Type B pancreatic cell (in vitro differentiated cells): ENCODE measurements at regions not wholly inside any gene's neighbourhood (a gene's known extent, or its start where the extent isn't known, plus 50 kb on each side); places are given as distances from the start of the nearest gene placed in this dataset.

Source experiments
- DNase-seq: peaks from one replicate; pipeline ENCODE4 v3.0.0; 2021; ENCODE audit warnings: mixed read lengths; ENCODE audit not compliant: unreplicated experiment; ENCODE audit errors: extremely low spot score
- H3K27ac Mint-ChIP-seq: 2 replicates; pipeline ENCODE4 v1.8.0; 2021; ENCODE audit warnings: mild to moderate bottlenecking, mixed read lengths
- H3K27me3 Mint-ChIP-seq: 2 replicates; pipeline ENCODE4 v1.8.0; 2021; ENCODE audit warnings: mixed read lengths
- H3K36me3 Mint-ChIP-seq: 2 replicates; pipeline ENCODE4 v1.8.0; 2021; ENCODE audit warnings: mixed read lengths
- H3K4me1 Mint-ChIP-seq: one replicate; pipeline ENCODE4 v1.8.0; 2021; ENCODE audit warnings: mixed read lengths; ENCODE audit not compliant: unreplicated experiment
- H3K4me3 Mint-ChIP-seq: 2 replicates; pipeline ENCODE4 v1.8.0; 2021; ENCODE audit warnings: mild to moderate bottlenecking, mixed read lengths
- H3K9me3 Mint-ChIP-seq: 2 replicates; pipeline ENCODE4 v1.8.0; 2021; ENCODE audit warnings: mixed read lengths
- TF ChIP-seq, protein P1 (sequence below): fragments of 200-600 bp; sonication (generic); conservative IDR thresholded peaks from 2 replicates; pipeline ENCODE4 v1.5.0; 2021; ENCODE audit warnings: antibody characterized with exemption, mild to moderate bottlenecking

DNA sequence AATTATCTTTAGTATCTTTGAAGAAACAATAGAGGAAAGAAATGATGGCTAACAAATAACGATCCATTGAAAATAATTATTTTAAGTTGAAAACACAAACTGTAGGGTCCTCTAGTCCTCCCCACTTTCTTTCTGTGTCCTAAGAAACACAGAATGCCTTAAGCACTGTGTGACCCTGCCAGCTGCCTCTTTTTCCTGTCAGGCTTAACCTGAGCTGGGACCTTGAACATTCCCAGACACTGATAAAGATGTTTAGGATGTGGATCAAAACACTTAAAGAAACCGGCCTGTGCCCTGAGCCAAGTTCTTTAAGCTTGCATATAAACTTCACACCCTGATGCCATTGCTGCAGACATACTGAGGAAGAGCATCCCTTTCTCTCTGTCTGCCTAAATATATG is 755.4 kb upstream of the VRK2 start:
- H3K4me1 Mint-ChIP-seq, result no peaks in the 10 kb centered on the region
- TF ChIP-seq, protein P1, sequence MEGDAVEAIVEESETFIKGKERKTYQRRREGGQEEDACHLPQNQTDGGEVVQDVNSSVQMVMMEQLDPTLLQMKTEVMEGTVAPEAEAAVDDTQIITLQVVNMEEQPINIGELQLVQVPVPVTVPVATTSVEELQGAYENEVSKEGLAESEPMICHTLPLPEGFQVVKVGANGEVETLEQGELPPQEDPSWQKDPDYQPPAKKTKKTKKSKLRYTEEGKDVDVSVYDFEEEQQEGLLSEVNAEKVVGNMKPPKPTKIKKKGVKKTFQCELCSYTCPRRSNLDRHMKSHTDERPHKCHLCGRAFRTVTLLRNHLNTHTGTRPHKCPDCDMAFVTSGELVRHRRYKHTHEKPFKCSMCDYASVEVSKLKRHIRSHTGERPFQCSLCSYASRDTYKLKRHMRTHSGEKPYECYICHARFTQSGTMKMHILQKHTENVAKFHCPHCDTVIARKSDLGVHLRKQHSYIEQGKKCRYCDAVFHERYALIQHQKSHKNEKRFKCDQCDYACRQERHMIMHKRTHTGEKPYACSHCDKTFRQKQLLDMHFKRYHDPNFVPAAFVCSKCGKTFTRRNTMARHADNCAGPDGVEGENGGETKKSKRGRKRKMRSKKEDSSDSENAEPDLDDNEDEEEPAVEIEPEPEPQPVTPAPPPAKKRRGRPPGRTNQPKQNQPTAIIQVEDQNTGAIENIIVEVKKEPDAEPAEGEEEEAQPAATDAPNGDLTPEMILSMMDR, result no peak
- DNase-seq, result no peak
- H3K36me3 Mint-ChIP-seq, result no peaks in the 10 kb centered on the region
- no peaks in the 10 kb centered on the region for H3K27me3 Mint-ChIP-seq
- H3K27ac Mint-ChIP-seq, result no peak overlapping the region
- H3K9me3 Mint-ChIP-seq, result no peaks in the 10 kb centered on the region
- no peak overlapping the region for H3K4me3 Mint-ChIP-seq

DNA sequence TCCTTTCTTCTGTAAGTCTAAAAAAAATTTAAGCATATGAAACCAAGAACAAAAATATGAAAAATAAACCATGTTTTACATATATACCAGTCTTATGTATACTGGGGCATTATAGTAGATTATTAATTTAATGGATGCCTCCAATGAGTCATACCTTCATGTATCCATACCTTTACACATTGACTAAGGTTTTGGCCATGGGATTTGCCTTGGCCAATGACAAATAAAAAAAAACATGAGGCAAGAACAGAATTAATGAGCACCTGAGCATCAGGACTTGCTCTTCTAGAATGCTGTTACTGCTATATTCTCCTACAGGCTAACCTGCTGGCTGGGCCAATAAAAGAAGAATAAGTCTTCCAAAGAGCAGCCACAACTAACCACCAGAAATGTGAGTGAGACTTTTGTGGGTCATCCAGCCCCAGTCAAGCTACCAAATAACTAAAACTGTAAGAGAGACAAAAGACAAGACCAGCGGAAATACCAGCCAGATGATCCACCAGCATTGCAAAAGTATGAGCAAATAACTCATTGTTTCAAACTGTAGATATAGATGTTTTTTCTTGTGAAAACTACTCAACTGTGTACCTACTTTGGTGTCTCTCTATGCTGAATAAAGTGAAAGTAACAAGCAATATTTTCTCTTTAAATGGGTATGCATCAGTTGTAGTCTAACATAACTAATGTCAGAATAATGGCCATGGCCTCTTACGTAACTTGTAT is 749.6 kb upstream of the VRK2 start:
- Mint-ChIP-seq H3K27ac (no peak overlapping the region), H3K27me3 (no peaks in the 10 kb centered on the region), H3K4me3 (no peak overlapping the region), H3K4me1 (no peaks in the 10 kb centered on the region), H3K9me3 (no peaks in the 10 kb centered on the region), H3K36me3 (no peaks in the 10 kb centered on the region)
- no peak for DNase-seq
- TF ChIP-seq, protein P1, result no peak

DNA sequence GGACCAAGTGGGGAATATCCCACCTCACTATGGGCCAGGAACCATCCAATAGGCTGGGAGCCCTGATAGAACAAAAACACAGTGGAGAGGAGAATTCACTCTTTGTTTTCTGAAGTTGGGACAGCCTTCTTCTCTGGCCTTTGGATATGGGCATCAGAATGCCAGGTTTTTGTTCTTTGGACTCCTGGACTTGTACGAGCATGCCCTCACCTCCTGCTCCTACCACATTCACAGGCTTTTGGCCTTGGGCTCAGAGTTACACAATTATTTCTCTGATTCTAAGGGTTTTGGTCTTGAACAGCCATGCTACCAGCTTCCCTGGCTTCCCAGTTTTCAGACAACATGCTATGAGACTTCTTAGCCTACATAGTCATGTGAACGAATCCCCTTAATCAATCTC is 732.9 kb upstream of the VRK2 start:
- H3K4me3 Mint-ChIP-seq, result no peak overlapping the region
- peaks cover 2% of the 10 kb centered on the region for H3K27me3 Mint-ChIP-seq
- H3K27ac Mint-ChIP-seq, result no peak overlapping the region
- TF ChIP-seq, protein P1, result no peak
- no peaks in the 10 kb centered on the region for H3K36me3 Mint-ChIP-seq
- no peaks in the 10 kb centered on the region for H3K4me1 Mint-ChIP-seq
- no peaks in the 10 kb centered on the region for H3K9me3 Mint-ChIP-seq
- no peak for DNase-seq

DNA sequence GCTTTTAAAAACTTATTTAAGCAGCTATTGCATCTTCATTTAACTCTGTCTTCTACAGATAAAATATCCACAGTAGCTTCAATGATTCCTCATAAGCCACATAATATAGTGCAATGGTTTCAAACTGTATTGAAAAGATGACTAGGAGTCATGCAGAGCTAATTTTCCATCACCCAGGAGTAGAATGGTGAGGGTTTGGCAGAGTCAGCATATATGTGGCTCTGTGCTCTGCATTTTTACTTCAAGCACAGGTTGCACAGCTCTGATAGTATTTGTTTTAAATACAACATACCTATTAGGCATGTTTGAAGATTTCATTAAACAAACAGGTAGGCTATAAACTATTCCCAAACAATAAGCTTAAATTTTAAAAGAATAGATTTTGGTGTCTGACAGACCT is 731.9 kb upstream of the VRK2 start:
- Mint-ChIP-seq H3K36me3 (no peaks in the 10 kb centered on the region), H3K27me3 (peaks cover 2% of the 10 kb centered on the region), H3K27ac (no peak overlapping the region), H3K4me1 (no peaks in the 10 kb centered on the region), H3K4me3 (no peak overlapping the region), H3K9me3 (no peaks in the 10 kb centered on the region)
- DNase-seq, result no peak
- TF ChIP-seq, protein P1, result no peak

DNA sequence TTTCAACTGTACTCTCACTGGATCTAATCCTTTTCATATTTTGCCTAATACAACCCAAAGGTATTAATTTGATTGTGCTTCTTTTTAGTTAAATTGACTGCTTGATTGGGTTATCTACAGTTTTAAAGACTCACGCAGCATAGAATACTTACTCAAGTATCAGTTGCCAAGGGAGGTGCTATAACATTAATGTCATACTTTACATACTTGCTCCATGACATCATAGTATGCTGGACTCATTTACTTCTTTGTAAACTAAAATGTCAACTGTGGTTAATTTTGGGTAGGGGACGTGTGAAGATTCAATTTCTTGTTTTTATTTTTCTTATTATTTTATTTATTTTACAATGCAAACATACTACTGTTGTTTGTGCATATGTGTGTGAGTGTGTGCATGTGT is 716.2 kb upstream of the VRK2 start:
- Mint-ChIP-seq H3K27me3 (no peaks in the 10 kb centered on the region), H3K4me1 (no peaks in the 10 kb centered on the region), H3K36me3 (no peaks in the 10 kb centered on the region), H3K4me3 (no peak overlapping the region), H3K27ac (no peak overlapping the region), H3K9me3 (no peaks in the 10 kb centered on the region)
- TF ChIP-seq, protein P1, result no peak
- DNase-seq, result no peak
